C4-2B (cell line): ENCODE measurements at regions not wholly inside any gene's neighbourhood (a gene's known extent, or its start where the extent isn't known, plus 50 kb on each side); places are given as distances from the start of the nearest gene placed in this dataset.
"Not testable (repeated sequence)": the region's sequence is repeated elsewhere in the genome, so short reads cannot be mapped to it uniquely, and the experiment has no call there.

Source experiments
- H3K27ac ChIP-seq: fragments of 450-650 bp; 2 replicates; pipeline ENCODE4 v1.5.1; 2017
- CTCF ChIP-seq: fragments of 450-650 bp; conservative IDR thresholded peaks from 2 replicates; pipeline ENCODE4 v1.5.1; 2017; ENCODE audit warnings: mild to moderate bottlenecking
- ZFX ChIP-seq: fragments of 450-650 bp; IDR thresholded peaks from 2 replicates; pipeline ENCODE4 v1.6.1; 2017

DNA sequence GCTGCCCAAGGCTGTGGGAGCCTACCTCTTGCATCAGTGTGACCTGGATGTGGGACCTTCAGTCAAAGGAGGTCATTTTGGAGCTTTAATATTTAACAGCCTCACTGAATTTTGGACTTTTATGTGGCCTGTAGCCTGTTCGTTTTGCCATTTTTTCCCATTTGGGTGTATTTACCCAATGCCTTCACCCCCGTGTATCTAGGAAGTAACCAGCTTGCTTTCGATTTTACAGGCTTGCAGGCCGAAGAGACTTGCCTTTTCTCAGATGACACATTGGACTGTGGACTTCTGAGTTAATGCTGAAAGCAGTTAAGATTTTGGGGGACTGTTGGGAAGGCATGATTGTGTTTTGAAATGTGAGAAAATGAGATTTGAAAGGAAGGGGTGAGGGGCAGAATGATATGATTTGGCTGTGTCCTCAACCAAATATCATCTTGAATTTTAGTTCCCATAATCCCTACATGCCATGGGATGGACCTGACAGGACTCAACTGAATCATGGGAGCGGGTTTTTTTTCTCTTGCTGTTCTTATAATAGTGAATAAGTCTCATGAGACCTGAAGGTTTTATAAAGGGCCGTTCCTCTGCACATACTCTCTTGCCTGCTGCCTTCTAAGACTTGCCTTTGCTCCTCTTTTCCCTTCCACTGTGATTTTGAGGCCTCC lies 324.6 kb downstream of the UBE2NL start:
- not testable (repeated sequence) for H3K27ac ChIP-seq

- TF ChIP-seq ZFX (no peak), CTCF (no peak)
- H3K27ac ChIP-seq: no peak overlapping the region
Observed at GRCh38 chrX:144214651-144215050, 330.8 kb downstream of the UBE2NL start.

DNA sequence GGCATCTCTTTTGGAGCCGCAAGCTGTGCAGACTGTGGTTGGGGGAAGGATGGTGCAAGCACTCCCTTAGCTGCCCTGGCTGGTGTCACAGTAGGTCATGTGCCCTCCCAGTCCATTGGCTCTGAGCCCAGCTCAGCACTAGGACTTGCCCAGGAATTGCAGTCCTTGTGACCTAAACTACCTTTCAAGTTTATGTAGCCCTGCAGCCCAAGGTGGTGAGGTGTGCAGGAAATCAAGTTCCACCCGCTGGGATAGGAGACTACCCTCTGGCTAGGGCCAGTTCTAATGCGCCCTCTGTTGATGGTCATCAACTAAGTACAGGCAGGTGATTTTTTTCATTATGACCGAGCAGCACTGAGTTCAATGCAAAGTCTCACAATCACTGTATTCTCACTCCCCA lies 335.2 kb downstream of the UBE2NL start:
- H3K27ac ChIP-seq: no peak overlapping the region
- TF ChIP-seq ZFX (no peak), CTCF (peak; percentile 58)

GRCh38 chrX:144231116-144231785 lies 347.4 kb downstream of the UBE2NL start:
- not testable (repeated sequence) for H3K27ac ChIP-seq

DNA sequence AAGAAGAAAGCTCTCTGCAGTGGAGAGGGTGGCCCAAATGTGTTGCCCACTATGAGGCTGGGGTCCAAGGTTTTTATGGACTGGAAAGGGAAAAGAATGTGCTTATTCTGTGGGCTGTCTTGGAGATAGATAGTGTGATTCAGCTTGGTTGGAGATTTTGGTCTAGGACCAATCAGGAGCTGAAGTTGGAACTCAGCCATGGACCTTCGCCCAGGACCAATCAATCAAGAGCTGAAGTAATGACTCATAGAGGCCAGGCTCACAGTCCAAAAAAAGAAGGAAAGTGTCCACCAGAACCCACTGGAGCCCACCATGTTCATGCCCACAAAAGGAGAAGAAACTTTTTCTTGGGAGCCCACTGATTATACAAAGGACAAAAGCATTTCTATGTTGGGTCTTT lies 369.5 kb downstream of the UBE2NL start:
- H3K27ac ChIP-seq: no peak overlapping the region
- no peak for TF ChIP-seq ZFX
- no peak for TF ChIP-seq CTCF

GRCh38 chrX:144259054-144259453 lies 375.2 kb downstream of the UBE2NL start:
- H3K27ac ChIP-seq: no peak overlapping the region
- no peak for TF ChIP-seq ZFX
- TF ChIP-seq CTCF: no peak

DNA sequence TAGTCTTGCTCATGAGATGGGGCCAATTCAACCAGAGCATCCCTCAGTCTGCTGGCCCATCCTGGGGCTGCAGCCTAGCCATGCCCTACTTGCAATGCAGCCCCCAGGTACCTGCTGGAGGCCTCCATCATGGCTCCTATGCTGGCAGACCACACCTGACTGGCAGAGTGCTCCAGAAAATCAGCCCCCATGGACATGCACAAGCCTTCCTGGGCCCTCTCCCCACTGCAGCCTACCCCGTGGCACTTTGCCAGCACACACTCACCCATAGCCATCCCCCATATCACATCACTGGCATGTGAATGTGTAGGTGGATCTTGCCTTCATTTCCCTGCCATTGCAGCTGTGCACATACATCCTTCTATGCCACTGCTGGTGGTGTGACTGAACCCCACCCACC lies 381.8 kb downstream of the UBE2NL start:
- TF ChIP-seq CTCF: no peak
- no peak for TF ChIP-seq ZFX

DNA sequence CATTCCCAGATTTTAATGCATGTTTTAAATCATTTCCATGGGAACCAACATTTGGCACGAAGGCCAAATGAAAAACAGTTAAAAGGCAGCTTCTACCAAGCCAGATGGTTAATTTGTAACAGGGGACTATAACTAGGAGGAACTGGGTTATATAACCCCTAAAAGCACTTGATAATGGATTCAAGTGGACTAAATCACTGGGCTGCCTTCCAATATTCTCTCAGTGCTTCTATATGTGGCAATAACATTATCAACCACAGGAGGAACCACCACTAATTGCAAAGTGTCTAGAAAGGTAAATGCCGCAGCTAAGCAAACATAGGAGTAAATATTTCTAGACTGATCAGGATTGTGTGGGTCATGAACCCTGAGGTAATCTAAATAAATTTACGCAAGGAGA lies 391.5 kb downstream of the UBE2NL start:
- TF ChIP-seq ZFX (no peak), CTCF (no peak)

More for the DNA sequence above, 381.8 kb downstream of the UBE2NL start:
- no peak overlapping the region for H3K27ac ChIP-seq

More for the DNA sequence above, 391.5 kb downstream of the UBE2NL start:
- H3K27ac ChIP-seq: no peak overlapping the region
